CD4-positive, alpha-beta T cell (primary cell): ENCODE measurements at regions not wholly inside any gene's neighbourhood (a gene's known extent, or its start where the extent isn't known, plus 50 kb on each side); places are given as distances from the start of the nearest gene placed in this dataset.

Source experiments
- ATAC-seq: fragments of 200-7000 bp; cut with Tn5 transposase; one replicate; pipeline ENCODE4 v1.10.0; 2022; ENCODE audit warnings: mild to moderate bottlenecking; ENCODE audit not compliant: poor library complexity
- CTCF ChIA-PET: fragments of 350-600 bp; sonication (Branson Sonifier 250); formaldehyde crosslinking; loops from one replicate; lab custom pipeline; 2021; ENCODE audit warnings: antibody characterized with exemption, inconsistent platforms; lab: Charles Lee
- POLR2A ChIA-PET: fragments of 350-600 bp; sonication (Branson Sonifier 250); formaldehyde crosslinking; loops from one replicate; lab custom pipeline; 2021; ENCODE audit warnings: antibody characterized with exemption, inconsistent platforms; lab: Charles Lee
- DNase-seq, 14 experiments: peaks; one replicate each; pipeline ENCODE4 v3.0.0-alpha.2; 2013 to 2020; ENCODE audit warnings: mixed read lengths in 2 of 14
- H3K27ac ChIP-seq, 2 donors: one replicate each; pipeline versions ENCODE4 v1.5.1 to v1.7.0; 2013; ENCODE audit warnings: low read length in 2 of 2, low read depth in 1 of 2, mild to moderate bottlenecking in 1 of 2
- H3K27me3 ChIP-seq, 2 experiments: 1 replicate in 1 of 2; 2 replicates in 1 of 2; pipeline versions ENCODE4 v1.6.1 to v1.7.0; 2013; ENCODE audit warnings: low read length in 2 of 2, control low read depth in 1 of 2, mild to moderate bottlenecking in 1 of 2, moderate library complexity in 1 of 2; ENCODE audit not compliant: insufficient read depth in 2 of 2, control insufficient read depth in 1 of 2
- H3K36me3 ChIP-seq: one replicate; pipeline ENCODE4 v1.6.1; 2013; ENCODE audit warnings: low read length, control low read depth; ENCODE audit not compliant: insufficient read depth
- H3K4me1 ChIP-seq: one replicate; pipeline ENCODE4 v1.6.1; 2013; ENCODE audit warnings: low read length, control low read depth; ENCODE audit not compliant: insufficient read depth
- H3K4me3 ChIP-seq: one replicate; pipeline ENCODE4 v1.5.1; 2013; ENCODE audit warnings: mild to moderate bottlenecking, low read length, moderate library complexity
- H3K9me3 ChIP-seq, 2 experiments: 1 replicate in 1 of 2; 2 replicates in 1 of 2; pipeline versions ENCODE4 v1.6.1 to v1.7.0; 2013; ENCODE audit warnings: low read length in 2 of 2, mild to moderate bottlenecking in 2 of 2, control low read depth in 1 of 2, moderate library complexity in 1 of 2; ENCODE audit not compliant: control insufficient read depth in 1 of 2, insufficient read depth in 1 of 2
- H3K27ac Mint-ChIP-seq: one replicate; pipeline ENCODE4 v1.8.0; 2020; ENCODE audit warnings: mixed read lengths
- H3K27me3 Mint-ChIP-seq: one replicate; pipeline ENCODE4 v1.8.0; 2021; ENCODE audit warnings: mixed read lengths
- H3K36me3 Mint-ChIP-seq: one replicate; pipeline ENCODE4 v1.8.0; 2021; ENCODE audit warnings: low read depth, mixed read lengths
- H3K4me1 Mint-ChIP-seq: one replicate; pipeline ENCODE4 v1.8.0; 2021; ENCODE audit warnings: low read depth, mixed read lengths
- H3K4me3 Mint-ChIP-seq: one replicate; pipeline ENCODE4 v1.8.0; 2020; ENCODE audit warnings: mild to moderate bottlenecking, mixed read lengths
- H3K9me3 Mint-ChIP-seq: one replicate; pipeline ENCODE4 v1.8.0; 2020; ENCODE audit warnings: mixed read lengths
- CTCF ChIP-seq: fragments of 200-600 bp; IDR thresholded peaks from one replicate; pipeline ENCODE4 v1.8.0; 2022; ENCODE audit warnings: antibody characterized with exemption, mild to moderate bottlenecking
- intact Hi-C, 2 experiments: fragments of 100-400 bp; cut with DNase I in 1 of 2; cut with micrococcal nuclease in 1 of 2; formaldehyde crosslinking; loops; one replicate each; pipeline versions ENCODE4 v1.15.1 to v1.9.0; 2023 to 2025; cut with DNase I, micrococcal nuclease

- ATAC-seq (no peak), DNase-seq (no peak)
- Histone ChIP-seq H3K4me1 (no peaks in the 10 kb centered on the region), H3K27me3 (no peaks in the 10 kb centered on the region), H3K27ac (no peak overlapping the region), H3K4me3 (no peak overlapping the region), H3K9me3 (no peaks in the 10 kb centered on the region), H3K36me3 (no peaks in the 10 kb centered on the region)
- TF ChIP-seq CTCF: no peak
- POLR2A ChIA-PET: no interaction called here
- Mint-ChIP-seq H3K9me3 (no peaks in the 10 kb centered on the region), H3K4me3 (no peak overlapping the region), H3K27me3 (peaks cover 15% of the 10 kb centered on the region), H3K36me3 (no peaks in the 10 kb centered on the region), H3K4me1 (no peaks in the 10 kb centered on the region), H3K27ac (no peak overlapping the region)
- CTCF ChIA-PET: no interaction called here
- intact Hi-C loops: no loop called here
These were observed 67.3 kb downstream of the DACT1 start for GRCh38 chr14:58705066-58705465.

GRCh38 chr14:58707949-58708348, 70.2 kb downstream of the DACT1 start:
- CTCF ChIA-PET: no interaction called here
- POLR2A ChIA-PET: no interaction called here
- Histone ChIP-seq H3K27me3 (no peaks in the 10 kb centered on the region), H3K36me3 (no peaks in the 10 kb centered on the region), H3K4me1 (no peaks in the 10 kb centered on the region), H3K9me3 (no peaks in the 10 kb centered on the region), H3K4me3 (no peak overlapping the region), H3K27ac (no peak overlapping the region)
- H3K27ac Mint-ChIP-seq: no peak overlapping the region
- no peaks in the 10 kb centered on the region for H3K9me3 Mint-ChIP-seq
- H3K36me3 Mint-ChIP-seq: no peaks in the 10 kb centered on the region
- ATAC-seq (no peak), DNase-seq (no peak)
- H3K4me1 Mint-ChIP-seq: no peaks in the 10 kb centered on the region
- intact Hi-C loops: no loop called here
- H3K4me3 Mint-ChIP-seq: no peak overlapping the region
- TF ChIP-seq CTCF: no peak
- H3K27me3 Mint-ChIP-seq: peaks cover 26% of the 10 kb centered on the region

- Mint-ChIP-seq H3K4me1 (no peaks in the 10 kb centered on the region), H3K27me3 (peaks cover 23% of the 10 kb centered on the region), H3K36me3 (no peaks in the 10 kb centered on the region), H3K27ac (no peak overlapping the region), H3K4me3 (no peak overlapping the region), H3K9me3 (no peaks in the 10 kb centered on the region)
- H3K27ac ChIP-seq: no peak overlapping the region
- no peaks in the 10 kb centered on the region for H3K27me3 ChIP-seq
- CTCF ChIA-PET: no interaction called here
- TF ChIP-seq CTCF: no peak
- POLR2A ChIA-PET: no interaction called here
- no peaks in the 10 kb centered on the region for H3K9me3 ChIP-seq
- ATAC-seq: no peak
- H3K36me3 ChIP-seq: no peaks in the 10 kb centered on the region
- H3K4me1 ChIP-seq: no peaks in the 10 kb centered on the region
- intact Hi-C loops: no loop called here
- DNase-seq: no peak
- H3K4me3 ChIP-seq: no peak overlapping the region
These were observed 72.2 kb downstream of the DACT1 start for GRCh38 chr14:58709949-58710348.
